ENCODE measurements at regions not wholly inside any gene's neighbourhood (a gene's known extent, or its start where the extent isn't known, plus 50 kb on each side); places are given as distances from the start of the nearest gene placed in this dataset.
A peak's percentile ranks its signal among the peaks of the same experiment; 100 is the strongest.

- Histone ChIP-seq H3K27me3 (ENCODE audit: insufficient read depth, low read length) (no peaks in the 10 kb centered on the region), H2BK12ac (ENCODE audit: low read length) (no peak overlapping the region), H2AK5ac (ENCODE audit: low read length) (no peak overlapping the region), H3K23ac (ENCODE audit: low read length) (no peak overlapping the region), H4K8ac (ENCODE audit: low read depth, low read length) (no peak overlapping the region), H2AFZ (ENCODE audit: insufficient read depth, low read length, poor library complexity) (no peak overlapping the region), H3K9ac (ENCODE audit: low read length) (no peak overlapping the region), H3K18ac (ENCODE audit: low read length) (no peak overlapping the region), H3K27ac (ENCODE audit: low read depth, low read length) (no peak overlapping the region), H3K79me2 (ENCODE audit: control insufficient read depth, insufficient read depth, low read length, poor library complexity) (no peaks in the 10 kb centered on the region), H3K4ac (ENCODE audit: low read depth, low read length) (no peak overlapping the region), H4K91ac (ENCODE audit: low read depth, low read length) (no peak overlapping the region), H3K9me3 (ENCODE audit: insufficient read depth, low read depth, low read length) (no peaks in the 10 kb centered on the region), H3K79me1 (ENCODE audit: low read length) (no peaks in the 10 kb centered on the region), H3K4me2 (ENCODE audit: low read length) (no peak overlapping the region), H2BK5ac (ENCODE audit: low read depth, low read length, poor library complexity) (no peak overlapping the region), H3K36me3 (ENCODE audit: control insufficient read depth in 1 of 2, insufficient read depth in 2 of 2, low read length in 2 of 2) (no peaks in the 10 kb centered on the region), H2BK120ac (ENCODE audit: insufficient read depth, low read length, poor library complexity) (no peak overlapping the region), H3K4me3 (ENCODE audit: low read depth, low read length) (no peak overlapping the region), H3K4me1 (ENCODE audit: control insufficient read depth in 1 of 2, insufficient read depth in 2 of 2, low read length in 2 of 2) (no peaks in the 10 kb centered on the region), H3K14ac (ENCODE audit: low read length) (no peak overlapping the region), H4K12ac (ENCODE audit: low read depth, low read length) (no peak overlapping the region)
- DNase-seq, result peak; percentile 6 to 70
- no CpG with 5 or more reads among the region's 22 CpGs for WGBS (ENCODE audit: extremely low coverage, insufficient coverage, insufficient read length)
Measured at GRCh38 chr12:111063295-111064026, 143.1 kb upstream of the MYL2 start.

GRCh38 chr12:111057701-111058425, 137.5 kb upstream of the MYL2 start:
- no peak overlapping the region for H2AK5ac ChIP-seq (ENCODE audit: low read length)
- no peak overlapping the region for H3K14ac ChIP-seq (ENCODE audit: low read length)
- no peak overlapping the region for H4K91ac ChIP-seq (ENCODE audit: low read depth, low read length)
- no peak overlapping the region for H4K12ac ChIP-seq (ENCODE audit: low read depth, low read length)
- no peak overlapping the region for H2BK12ac ChIP-seq (ENCODE audit: low read length)
- whole genome bisulfite sequencing (ENCODE audit: extremely low coverage, insufficient coverage, insufficient read length), result no CpG with 5 or more reads among the region's 7 CpGs
- H3K9ac ChIP-seq (ENCODE audit: low read length), result no peak overlapping the region
- no peak overlapping the region for H3K18ac ChIP-seq (ENCODE audit: low read length)
- H2BK120ac ChIP-seq (ENCODE audit: insufficient read depth, low read length, poor library complexity), result no peak overlapping the region
- no peak overlapping the region for H3K23ac ChIP-seq (ENCODE audit: low read length)
- H2AFZ ChIP-seq (ENCODE audit: insufficient read depth, low read length, poor library complexity), result no peak overlapping the region
- no peak overlapping the region for H3K27ac ChIP-seq (ENCODE audit: low read depth, low read length)
- no peaks in the 10 kb centered on the region for H3K36me3 ChIP-seq (ENCODE audit: control insufficient read depth in 1 of 2, insufficient read depth in 2 of 2, low read length in 2 of 2)
- DNase-seq, result peak; percentile 25 to 61
- H3K4me1 ChIP-seq (ENCODE audit: control insufficient read depth in 1 of 2, insufficient read depth in 2 of 2, low read length in 2 of 2), result peaks cover 0 to 2% of the 10 kb centered on the region in 2 experiments
- H3K79me2 ChIP-seq (ENCODE audit: control insufficient read depth, insufficient read depth, low read length, poor library complexity), result no peaks in the 10 kb centered on the region
- H2BK5ac ChIP-seq (ENCODE audit: low read depth, low read length, poor library complexity), result no peak overlapping the region
- H3K4me2 ChIP-seq (ENCODE audit: low read length), result no peak overlapping the region
- H3K4ac ChIP-seq (ENCODE audit: low read depth, low read length), result no peak overlapping the region
- H3K9me3 ChIP-seq (ENCODE audit: insufficient read depth, low read depth, low read length), result no peaks in the 10 kb centered on the region
- no peak overlapping the region for H3K4me3 ChIP-seq (ENCODE audit: low read depth, low read length)
- no peaks in the 10 kb centered on the region for H3K27me3 ChIP-seq (ENCODE audit: insufficient read depth, low read length)
- H4K8ac ChIP-seq (ENCODE audit: low read depth, low read length), result no peak overlapping the region
- H3K79me1 ChIP-seq (ENCODE audit: low read length), result no peaks in the 10 kb centered on the region

- no peak overlapping the region for H3K4me2 ChIP-seq (ENCODE audit: low read length)
- H2AFZ ChIP-seq (ENCODE audit: insufficient read depth, low read length, poor library complexity), result no peak overlapping the region
- no peak overlapping the region for H3K27ac ChIP-seq (ENCODE audit: low read depth, low read length)
- no peak overlapping the region for H2BK120ac ChIP-seq (ENCODE audit: insufficient read depth, low read length, poor library complexity)
- no peak overlapping the region for H4K91ac ChIP-seq (ENCODE audit: low read depth, low read length)
- H3K9me3 ChIP-seq (ENCODE audit: insufficient read depth, low read depth, low read length), result no peaks in the 10 kb centered on the region
- no CpG with 5 or more reads among the region's 8 CpGs for WGBS (ENCODE audit: extremely low coverage, insufficient coverage, insufficient read length)
- H3K4ac ChIP-seq (ENCODE audit: low read depth, low read length), result no peak overlapping the region
- H3K23ac ChIP-seq (ENCODE audit: low read length), result no peak overlapping the region
- no peaks in the 10 kb centered on the region for H3K27me3 ChIP-seq (ENCODE audit: insufficient read depth, low read length)
- no peak overlapping the region for H2BK12ac ChIP-seq (ENCODE audit: low read length)
- no peak overlapping the region for H4K12ac ChIP-seq (ENCODE audit: low read depth, low read length)
- no peak overlapping the region for H3K9ac ChIP-seq (ENCODE audit: low read length)
- H3K18ac ChIP-seq (ENCODE audit: low read length), result no peak overlapping the region
- no peak overlapping the region for H3K14ac ChIP-seq (ENCODE audit: low read length)
- H3K4me3 ChIP-seq (ENCODE audit: low read depth, low read length), result no peak overlapping the region
- DNase-seq, result no peak
- H3K4me1 ChIP-seq (ENCODE audit: control insufficient read depth in 1 of 2, insufficient read depth in 2 of 2, low read length in 2 of 2), result peaks cover 0 to 2% of the 10 kb centered on the region in 2 experiments
- no peaks in the 10 kb centered on the region for H3K79me1 ChIP-seq (ENCODE audit: low read length)
- H2BK5ac ChIP-seq (ENCODE audit: low read depth, low read length, poor library complexity), result no peak overlapping the region
- no peak overlapping the region for H4K8ac ChIP-seq (ENCODE audit: low read depth, low read length)
- H3K79me2 ChIP-seq (ENCODE audit: control insufficient read depth, insufficient read depth, low read length, poor library complexity), result no peaks in the 10 kb centered on the region
- no peak overlapping the region for H2AK5ac ChIP-seq (ENCODE audit: low read length)
- H3K36me3 ChIP-seq (ENCODE audit: control insufficient read depth in 1 of 2, insufficient read depth in 2 of 2, low read length in 2 of 2), result no peaks in the 10 kb centered on the region
Measured at GRCh38 chr12:111056618-111057521, 136.5 kb upstream of the MYL2 start.

GRCh38 chr12:111055181-111055880, 135.0 kb upstream of the MYL2 start:
- Histone ChIP-seq H4K12ac (ENCODE audit: low read depth, low read length) (no peak overlapping the region), H2BK120ac (ENCODE audit: insufficient read depth, low read length, poor library complexity) (no peak overlapping the region), H3K27ac (ENCODE audit: low read depth, low read length) (no peak overlapping the region), H3K4me3 (ENCODE audit: low read depth, low read length) (no peak overlapping the region), H3K4ac (ENCODE audit: low read depth, low read length) (no peak overlapping the region), H4K8ac (ENCODE audit: low read depth, low read length) (no peak overlapping the region), H3K9ac (ENCODE audit: low read length) (no peak overlapping the region), H3K79me2 (ENCODE audit: control insufficient read depth, insufficient read depth, low read length, poor library complexity) (no peaks in the 10 kb centered on the region), H3K9me3 (ENCODE audit: insufficient read depth, low read depth, low read length) (no peaks in the 10 kb centered on the region), H2AK5ac (ENCODE audit: low read length) (no peak overlapping the region), H2BK5ac (ENCODE audit: low read depth, low read length, poor library complexity) (no peak overlapping the region), H3K18ac (ENCODE audit: low read length) (no peak overlapping the region), H2AFZ (ENCODE audit: insufficient read depth, low read length, poor library complexity) (no peak overlapping the region), H4K91ac (ENCODE audit: low read depth, low read length) (no peak overlapping the region), H3K4me1 (ENCODE audit: control insufficient read depth in 1 of 2, insufficient read depth in 2 of 2, low read length in 2 of 2) (peaks cover 0 to 2% of the 10 kb centered on the region in 2 experiments), H3K79me1 (ENCODE audit: low read length) (no peaks in the 10 kb centered on the region), H3K36me3 (ENCODE audit: control insufficient read depth in 1 of 2, insufficient read depth in 2 of 2, low read length in 2 of 2) (no peaks in the 10 kb centered on the region), H3K27me3 (ENCODE audit: insufficient read depth, low read length) (no peaks in the 10 kb centered on the region), H3K23ac (ENCODE audit: low read length) (no peak overlapping the region), H3K4me2 (ENCODE audit: low read length) (no peak overlapping the region), H3K14ac (ENCODE audit: low read length) (no peak overlapping the region), H2BK12ac (ENCODE audit: low read length) (no peak overlapping the region)
- no peak for DNase-seq
- no CpG with 5 or more reads among the region's 17 CpGs for WGBS (ENCODE audit: extremely low coverage, insufficient coverage, insufficient read length)
